HL-60 (cell line): ENCODE measurements at regions not wholly inside any gene's neighbourhood (a gene's known extent, or its start where the extent isn't known, plus 50 kb on each side); places are given as distances from the start of the nearest gene placed in this dataset.

Experiments
- GABPA ChIP-seq: IDR thresholded peaks from 2 replicates; pipeline ENCODE4 v1.6.1; 2012; ENCODE audit warnings: low read depth
- POLR2AphosphoS5 ChIP-seq: IDR thresholded peaks from 2 replicates; pipeline ENCODE4 v1.6.1; 2012; ENCODE audit warnings: low read depth
- SPI1 ChIP-seq: IDR thresholded peaks from 2 replicates; pipeline ENCODE4 v1.6.1; 2012; ENCODE audit warnings: low read depth, mild to moderate bottlenecking, borderline replicate concordance
- TF ChIP-seq, protein P1 (sequence below): IDR thresholded peaks from one replicate; pipeline ENCODE4 v1.5.1; 2011; ENCODE audit warnings: low read length, control low read depth, inconsistent platforms; ENCODE audit not compliant: insufficient read depth
- TF ChIP-seq, protein P2 (sequence below): IDR thresholded peaks from 2 replicates; pipeline ENCODE4 v1.6.1; 2012; ENCODE audit warnings: low read depth; ENCODE audit not compliant: insufficient replicate concordance

DNA sequence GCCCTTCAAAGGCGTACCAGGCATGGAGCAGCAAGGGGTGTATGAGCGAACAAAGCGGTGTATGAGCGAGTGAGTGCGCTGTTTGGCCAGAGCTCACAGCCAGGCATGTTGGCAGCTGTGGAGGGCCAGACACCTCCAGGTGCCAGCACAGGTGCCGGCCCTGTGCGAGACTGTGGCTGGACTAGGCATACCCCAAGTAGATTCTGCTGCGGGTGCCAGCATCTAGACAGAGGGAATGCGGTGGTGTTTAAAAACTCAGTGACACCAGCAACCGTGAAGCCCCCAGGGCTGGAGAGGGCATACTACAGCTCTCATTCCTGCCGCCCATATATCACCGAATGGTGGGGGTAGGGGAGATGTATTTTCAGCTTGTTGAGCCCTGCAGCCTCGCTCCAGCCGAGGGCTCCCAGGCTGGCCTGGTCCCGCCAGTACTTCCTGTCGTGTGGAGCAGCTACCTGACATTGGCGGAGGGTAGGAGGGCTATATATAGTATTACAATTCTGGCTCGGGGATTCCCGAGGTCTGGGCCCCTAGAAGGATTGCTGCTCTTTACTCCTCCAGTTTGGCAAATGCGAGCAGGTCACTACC lies 1829.6 kb upstream of the NUDT12 start:
- TF ChIP-seq, protein P1, sequence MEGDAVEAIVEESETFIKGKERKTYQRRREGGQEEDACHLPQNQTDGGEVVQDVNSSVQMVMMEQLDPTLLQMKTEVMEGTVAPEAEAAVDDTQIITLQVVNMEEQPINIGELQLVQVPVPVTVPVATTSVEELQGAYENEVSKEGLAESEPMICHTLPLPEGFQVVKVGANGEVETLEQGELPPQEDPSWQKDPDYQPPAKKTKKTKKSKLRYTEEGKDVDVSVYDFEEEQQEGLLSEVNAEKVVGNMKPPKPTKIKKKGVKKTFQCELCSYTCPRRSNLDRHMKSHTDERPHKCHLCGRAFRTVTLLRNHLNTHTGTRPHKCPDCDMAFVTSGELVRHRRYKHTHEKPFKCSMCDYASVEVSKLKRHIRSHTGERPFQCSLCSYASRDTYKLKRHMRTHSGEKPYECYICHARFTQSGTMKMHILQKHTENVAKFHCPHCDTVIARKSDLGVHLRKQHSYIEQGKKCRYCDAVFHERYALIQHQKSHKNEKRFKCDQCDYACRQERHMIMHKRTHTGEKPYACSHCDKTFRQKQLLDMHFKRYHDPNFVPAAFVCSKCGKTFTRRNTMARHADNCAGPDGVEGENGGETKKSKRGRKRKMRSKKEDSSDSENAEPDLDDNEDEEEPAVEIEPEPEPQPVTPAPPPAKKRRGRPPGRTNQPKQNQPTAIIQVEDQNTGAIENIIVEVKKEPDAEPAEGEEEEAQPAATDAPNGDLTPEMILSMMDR: no peak
- TF ChIP-seq, protein P2, sequence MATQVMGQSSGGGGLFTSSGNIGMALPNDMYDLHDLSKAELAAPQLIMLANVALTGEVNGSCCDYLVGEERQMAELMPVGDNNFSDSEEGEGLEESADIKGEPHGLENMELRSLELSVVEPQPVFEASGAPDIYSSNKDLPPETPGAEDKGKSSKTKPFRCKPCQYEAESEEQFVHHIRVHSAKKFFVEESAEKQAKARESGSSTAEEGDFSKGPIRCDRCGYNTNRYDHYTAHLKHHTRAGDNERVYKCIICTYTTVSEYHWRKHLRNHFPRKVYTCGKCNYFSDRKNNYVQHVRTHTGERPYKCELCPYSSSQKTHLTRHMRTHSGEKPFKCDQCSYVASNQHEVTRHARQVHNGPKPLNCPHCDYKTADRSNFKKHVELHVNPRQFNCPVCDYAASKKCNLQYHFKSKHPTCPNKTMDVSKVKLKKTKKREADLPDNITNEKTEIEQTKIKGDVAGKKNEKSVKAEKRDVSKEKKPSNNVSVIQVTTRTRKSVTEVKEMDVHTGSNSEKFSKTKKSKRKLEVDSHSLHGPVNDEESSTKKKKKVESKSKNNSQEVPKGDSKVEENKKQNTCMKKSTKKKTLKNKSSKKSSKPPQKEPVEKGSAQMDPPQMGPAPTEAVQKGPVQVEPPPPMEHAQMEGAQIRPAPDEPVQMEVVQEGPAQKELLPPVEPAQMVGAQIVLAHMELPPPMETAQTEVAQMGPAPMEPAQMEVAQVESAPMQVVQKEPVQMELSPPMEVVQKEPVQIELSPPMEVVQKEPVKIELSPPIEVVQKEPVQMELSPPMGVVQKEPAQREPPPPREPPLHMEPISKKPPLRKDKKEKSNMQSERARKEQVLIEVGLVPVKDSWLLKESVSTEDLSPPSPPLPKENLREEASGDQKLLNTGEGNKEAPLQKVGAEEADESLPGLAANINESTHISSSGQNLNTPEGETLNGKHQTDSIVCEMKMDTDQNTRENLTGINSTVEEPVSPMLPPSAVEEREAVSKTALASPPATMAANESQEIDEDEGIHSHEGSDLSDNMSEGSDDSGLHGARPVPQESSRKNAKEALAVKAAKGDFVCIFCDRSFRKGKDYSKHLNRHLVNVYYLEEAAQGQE: no peak
- TF ChIP-seq POLR2AphosphoS5: no peak
- TF ChIP-seq GABPA: no peak
- TF ChIP-seq SPI1: no peak
